ENCODE measurements at regions not wholly inside any gene's neighbourhood (a gene's known extent, or its start where the extent isn't known, plus 50 kb on each side); places are given as distances from the start of the nearest gene placed in this dataset.

DNA sequence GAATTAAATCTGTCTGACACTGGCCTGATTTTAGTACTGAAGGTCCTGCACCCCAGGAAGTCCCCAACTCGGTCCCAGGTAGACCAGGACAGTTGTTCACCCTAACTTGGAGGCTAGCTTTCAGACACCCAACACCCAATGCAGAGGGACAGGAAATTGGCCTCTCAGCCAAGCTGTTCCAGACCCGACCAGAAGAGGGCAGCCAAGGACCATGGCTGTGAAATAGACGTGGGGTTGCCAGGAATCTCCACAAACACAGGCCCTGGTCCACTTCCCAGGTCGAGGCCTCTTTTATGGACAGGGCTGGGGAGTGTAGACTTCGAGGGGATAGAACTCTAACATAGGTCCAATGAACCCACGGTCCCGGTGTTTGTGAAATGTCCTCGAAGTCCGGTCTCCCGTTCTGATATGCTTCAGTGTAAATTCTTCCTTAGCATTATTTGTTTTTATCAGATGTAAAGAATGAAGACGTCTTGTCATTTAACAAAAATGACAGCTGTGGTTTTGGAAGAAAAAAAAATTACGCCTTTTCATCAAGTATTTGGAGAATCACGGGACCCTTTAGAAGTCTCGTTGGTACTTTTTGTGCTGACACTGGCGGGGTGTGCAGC lies 260.3 kb upstream of the ADAMTS16 start:
- Mint-ChIP-seq H3K36me3 (ENCODE audit: insufficient read depth, unreplicated experiment) (no peaks in the 10 kb centered on the region), H3K27me3 (ENCODE audit: unreplicated experiment) (no peaks in the 10 kb centered on the region), H3K4me1 (ENCODE audit: low read depth, unreplicated experiment) (no peaks in the 10 kb centered on the region), H3K27ac (ENCODE audit: unreplicated experiment) (no peak overlapping the region), H3K9me3 (ENCODE audit: low read depth, unreplicated experiment) (no peaks in the 10 kb centered on the region), H3K4me3 (ENCODE audit: low read depth, unreplicated experiment) (no peak overlapping the region)
- intact Hi-C loops (cut with micrococcal nuclease; ENCODE audit: unreplicated experiment): loop anchor here (1.0 kb wide), 1 partner anchor 540 kb away; no protein-coding TSS in a partner anchor
- DNase-seq: peak; percentile 75
- BruUV-seq (replicated peaks): no TSS peak
- CTCF ChIA-PET: interaction anchor here (0.7 kb wide), 1 partner anchor 539 kb away, joined by 4 read pairs; no protein-coding TSS in a partner anchor
- peak; percentile 65 for TF ChIP-seq CTCF (IDR thresholded peaks at IDR 0.05; ENCODE audit: unreplicated experiment)

DNA sequence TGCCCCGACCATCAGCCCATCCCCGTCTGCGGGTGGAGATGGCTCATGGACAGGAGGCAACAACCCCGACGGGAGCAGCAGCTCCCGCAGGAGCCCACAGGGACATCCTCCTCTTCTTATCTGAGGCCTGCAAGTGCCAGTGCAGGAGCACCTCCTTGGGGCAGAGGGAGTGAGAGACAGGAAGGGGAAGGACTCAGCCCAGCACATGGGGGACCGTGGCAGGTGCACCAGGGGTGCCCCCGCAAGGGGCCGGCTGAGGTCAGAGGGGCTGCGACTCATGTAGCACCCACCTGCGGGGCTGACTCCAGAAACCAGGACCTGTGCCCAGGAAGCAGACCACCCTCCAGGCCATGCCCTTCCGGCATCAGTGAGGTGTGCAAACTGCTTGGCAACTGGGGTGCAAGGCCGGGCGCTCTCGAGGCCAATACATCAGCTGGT lies 259.8 kb upstream of the ADAMTS16 start:
- H3K9me3 Mint-ChIP-seq (ENCODE audit: low read depth, unreplicated experiment): no peaks in the 10 kb centered on the region
- no peak overlapping the region for H3K4me3 Mint-ChIP-seq (ENCODE audit: low read depth, unreplicated experiment)
- CTCF ChIA-PET: no interaction called here
- intact Hi-C loops (cut with micrococcal nuclease; ENCODE audit: unreplicated experiment): no loop called here
- no peak for DNase-seq
- H3K27me3 Mint-ChIP-seq (ENCODE audit: unreplicated experiment): no peaks in the 10 kb centered on the region
- no TSS peak for BruUV-seq (replicated peaks)
- H3K36me3 Mint-ChIP-seq (ENCODE audit: insufficient read depth, unreplicated experiment): no peaks in the 10 kb centered on the region
- no peaks in the 10 kb centered on the region for H3K4me1 Mint-ChIP-seq (ENCODE audit: low read depth, unreplicated experiment)
- H3K27ac Mint-ChIP-seq (ENCODE audit: unreplicated experiment): no peak overlapping the region
- no peak for TF ChIP-seq CTCF (IDR thresholded peaks at IDR 0.05; ENCODE audit: unreplicated experiment)

DNA sequence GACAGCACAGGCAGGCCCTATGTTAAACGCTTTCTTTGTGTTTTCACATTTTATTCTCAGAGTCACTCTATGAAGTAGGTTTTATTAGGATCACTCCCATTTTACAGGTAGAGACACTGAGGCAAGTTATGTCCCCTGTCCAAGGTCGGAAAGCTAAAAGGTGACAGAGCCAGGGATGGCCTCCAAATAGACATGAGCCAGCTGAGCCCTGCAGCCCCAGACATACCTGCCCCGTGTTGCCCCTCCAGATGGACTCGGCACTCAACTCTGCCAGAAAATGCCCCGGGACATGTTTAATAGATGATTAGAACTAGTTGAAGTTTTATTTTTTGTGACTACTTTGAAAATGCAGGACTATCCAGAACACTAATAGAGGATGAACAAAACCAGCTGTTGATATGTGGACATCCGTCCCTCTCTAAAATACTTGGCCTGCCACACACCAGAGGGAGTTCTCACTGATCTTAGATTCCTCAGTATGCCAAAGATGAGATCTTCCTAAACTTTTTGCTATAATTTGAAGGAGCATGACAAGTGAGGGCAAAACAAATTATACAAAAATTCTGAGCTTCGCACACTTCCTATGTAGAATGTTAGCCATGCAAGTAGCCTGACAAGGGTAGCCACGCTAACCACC lies 258.6 kb upstream of the ADAMTS16 start:
- CTCF ChIA-PET: no interaction called here
- no peak overlapping the region for H3K27ac Mint-ChIP-seq (ENCODE audit: unreplicated experiment)
- no peaks in the 10 kb centered on the region for H3K4me1 Mint-ChIP-seq (ENCODE audit: low read depth, unreplicated experiment)
- no peak for TF ChIP-seq CTCF (IDR thresholded peaks at IDR 0.05; ENCODE audit: unreplicated experiment)
- intact Hi-C loops (cut with micrococcal nuclease; ENCODE audit: unreplicated experiment): no loop called here
- no peaks in the 10 kb centered on the region for H3K36me3 Mint-ChIP-seq (ENCODE audit: insufficient read depth, unreplicated experiment)
- BruUV-seq (replicated peaks): no TSS peak
- H3K4me3 Mint-ChIP-seq (ENCODE audit: low read depth, unreplicated experiment): no peak overlapping the region
- no peak for DNase-seq
- peaks cover 5% of the 10 kb centered on the region for H3K9me3 Mint-ChIP-seq (ENCODE audit: low read depth, unreplicated experiment)
- no peaks in the 10 kb centered on the region for H3K27me3 Mint-ChIP-seq (ENCODE audit: unreplicated experiment)

- intact Hi-C loops (cut with micrococcal nuclease; ENCODE audit: unreplicated experiment): no loop called here
These were observed 257.9 kb upstream of the ADAMTS16 start for GRCh38 chr5:4882186-4882585.

More at GRCh38 chr5:4882186-4882585, 257.9 kb upstream of the ADAMTS16 start:
- Mint-ChIP-seq H3K4me3 (ENCODE audit: low read depth, unreplicated experiment) (no peak overlapping the region), H3K36me3 (ENCODE audit: insufficient read depth, unreplicated experiment) (no peaks in the 10 kb centered on the region), H3K27me3 (ENCODE audit: unreplicated experiment) (no peaks in the 10 kb centered on the region), H3K4me1 (ENCODE audit: low read depth, unreplicated experiment) (no peaks in the 10 kb centered on the region), H3K9me3 (ENCODE audit: low read depth, unreplicated experiment) (peaks cover 5% of the 10 kb centered on the region), H3K27ac (ENCODE audit: unreplicated experiment) (no peak overlapping the region)
- no peak for DNase-seq
- TF ChIP-seq CTCF (IDR thresholded peaks at IDR 0.05; ENCODE audit: unreplicated experiment): no peak
- CTCF ChIA-PET: no interaction called here
- no TSS peak for BruUV-seq (replicated peaks)
